GM19467 (cell line): ENCODE measurements at regions not wholly inside any gene's neighbourhood (a gene's known extent, or its start where the extent isn't known, plus 50 kb on each side); places are given as distances from the start of the nearest gene placed in this dataset.

Experiments
- ATAC-seq: cut with Tn5 transposase; IDR thresholded peaks from one replicate; pipeline ENCODE4 v1.9.1; 2021; ENCODE audit warnings: mild to moderate bottlenecking, moderate library complexity; ENCODE audit not compliant: unreplicated experiment

- ATAC-seq, result no peak
Measured at GRCh38 chr9:115599898-115600297, 481.9 kb upstream of the TNC start.

- ATAC-seq, result no peak
Measured at GRCh38 chr9:115601434-115601833, 483.5 kb upstream of the TNC start.

- no peak for ATAC-seq
Measured at GRCh38 chr9:115604831-115605483, 487.0 kb upstream of the TNC start.

GRCh38 chr9:115606838-115607237 lies 488.9 kb upstream of the TNC start:
- no peak for ATAC-seq

GRCh38 chr9:115614326-115614999 lies 496.5 kb upstream of the TNC start:
- ATAC-seq, result no peak

- ATAC-seq, result no peak
Measured at GRCh38 chr9:115615000-115615401, 497.0 kb upstream of the TNC start.

- ATAC-seq, result no peak
Measured at GRCh38 chr9:115615821-115616665, 498.1 kb upstream of the TNC start.

- ATAC-seq, result no peak
Measured at GRCh38 chr9:115616666-115617239, 498.8 kb upstream of the TNC start.

GRCh38 chr9:115625251-115625650 lies 507.3 kb upstream of the TNC start:
- no peak for ATAC-seq

GRCh38 chr9:115625954-115626353 lies 508.0 kb upstream of the TNC start:
- ATAC-seq, result no peak

GRCh38 chr9:115627511-115627910 lies 509.6 kb upstream of the TNC start:
- ATAC-seq, result no peak

GRCh38 chr9:115628426-115628825 lies 510.5 kb upstream of the TNC start:
- no peak for ATAC-seq

GRCh38 chr9:115629879-115630840 lies 512.2 kb upstream of the TNC start:
- no peak for ATAC-seq

GRCh38 chr9:115632391-115632790 lies 514.4 kb upstream of the TNC start:
- ATAC-seq, result no peak

GRCh38 chr9:115633104-115633503 lies 515.1 kb upstream of the TNC start:
- no peak for ATAC-seq

- ATAC-seq, result no peak
Measured at GRCh38 chr9:115635680-115636383, 517.8 kb upstream of the PAPPA start.

- ATAC-seq, result no peak
Measured at GRCh38 chr9:115636596-115636995, 517.0 kb upstream of the PAPPA start.

GRCh38 chr9:115637661-115638060 lies 515.9 kb upstream of the PAPPA start:
- no peak for ATAC-seq

GRCh38 chr9:115640887-115641286 lies 512.7 kb upstream of the PAPPA start:
- no peak for ATAC-seq

- ATAC-seq, result no peak
Measured at GRCh38 chr9:115642285-115642684, 511.3 kb upstream of the PAPPA start.
